HepG2 (cell line): ENCODE measurements at regions not wholly inside any gene's neighbourhood (a gene's known extent, or its start where the extent isn't known, plus 50 kb on each side); places are given as distances from the start of the nearest gene placed in this dataset.

Experiments
- ATAC-seq: fragments of 200-7000 bp; cut with Tn5 transposase; 3 replicates; pipeline ENCODE4 v1.9.1; 2020; ENCODE audit warnings: mild to moderate bottlenecking, moderate library complexity
- BruUV-seq: library from RNA; stranded (reverse); fragments of 400-500 nt; replicated peaks from 2 replicates; lab custom pipeline; 2021; lab: Mats Ljungman, UMichigan
- CTCF ChIA-PET: fragments of 300-600 bp; formaldehyde crosslinking; extraction: SDS; loops from one replicate; lab custom pipeline; 2021; ENCODE audit warnings: low total read pairs, inconsistent platforms, low intra/inter-chr PET ratio; lab: Yijun Ruan, JAX
- POLR2A ChIA-PET: fragments of 350-600 bp; sonication (Branson Sonifier 250); formaldehyde crosslinking; loops from one replicate; lab custom pipeline; 2020; ENCODE audit warnings: antibody characterized with exemption, inconsistent platforms; lab: Yijun Ruan, JAX
- DNase-seq: peaks from one replicate; pipeline ENCODE4 v3.0.0-alpha.2; 2015; ENCODE audit warnings: low spot score
- FAIRE-seq: peaks from 3 replicates; lab custom pipeline; 2011; peaks lifted over from hg19 to GRCh38; lab: Jason Lieb, UNC
- H2AFZ ChIP-seq: one replicate; pipeline ENCODE4 v1.6.1; 2011; ENCODE audit warnings: low read length, inconsistent platforms
- H3K27ac ChIP-seq: fragments of 300-600 bp; 3 replicates; pipeline ENCODE4 v1.8.0; 2011; ENCODE audit warnings: mixed run types, mild to moderate bottlenecking, mixed read lengths, low read length, inconsistent platforms; ENCODE audit not compliant: insufficient read depth; ENCODE audit errors: extremely low read length
- H3K27me3 ChIP-seq, 2 experiments: fragments of 200-600 bp in 1 of 2; 2 replicates in 1 of 2; 3 replicates in 1 of 2; pipeline versions ENCODE4 v1.6.0 to v1.8.0; 2011; ENCODE audit warnings: low read length in 2 of 2, mild to moderate bottlenecking in 2 of 2, moderate library complexity in 2 of 2, inconsistent platforms in 1 of 2; ENCODE audit not compliant: insufficient read depth in 2 of 2, control insufficient read depth in 1 of 2
- H3K36me3 ChIP-seq, 2 experiments: fragments of 200-600 bp in 1 of 2; replicated peaks in 1 of 2; 2 replicates in 1 of 2; 3 replicates in 1 of 2; pipeline versions ENCODE4 v1.5.1 to v1.8.0; 2011; ENCODE audit warnings: low read length in 2 of 2, inconsistent platforms in 1 of 2; ENCODE audit not compliant: insufficient read depth in 2 of 2, control insufficient read depth in 1 of 2
- H3K4me1 ChIP-seq: 2 replicates; pipeline ENCODE4 v1.5.1; 2012; ENCODE audit warnings: low read length, inconsistent platforms; ENCODE audit not compliant: insufficient read depth
- H3K4me2 ChIP-seq: 2 replicates; pipeline ENCODE4 v1.6.0; 2011; ENCODE audit warnings: low read depth, low read length, inconsistent platforms
- H3K4me3 ChIP-seq, 3 experiments: fragments of 200-600 bp in 1 of 3; sonication (generic), shearing (Covaris generic) in 1 of 3; replicated peaks in 1 of 3; 2 replicates each; pipeline ENCODE4 v1.5.1; 2011 to 2016; ENCODE audit warnings: low read length in 3 of 3, inconsistent platforms in 2 of 3, low read depth in 2 of 3, mild to moderate bottlenecking in 2 of 3, control low read depth in 1 of 3, mixed read lengths in 1 of 3; ENCODE audit not compliant: insufficient read depth in 1 of 3
- H3K79me2 ChIP-seq: one replicate; pipeline ENCODE4 v1.6.1; 2011; ENCODE audit warnings: low read length, inconsistent platforms; ENCODE audit not compliant: insufficient read depth
- H3K9ac ChIP-seq: 2 replicates; pipeline ENCODE4 v1.6.0; 2011; ENCODE audit warnings: mild to moderate bottlenecking, low read depth, low read length, inconsistent platforms; ENCODE audit not compliant: insufficient read depth
- H3K9me3 ChIP-seq: 2 replicates; pipeline ENCODE4 v1.5.1; 2012; ENCODE audit warnings: mild to moderate bottlenecking, low read length
- H4K20me1 ChIP-seq: 2 replicates; pipeline ENCODE4 v1.6.0; 2011; ENCODE audit warnings: inconsistent platforms, mild to moderate bottlenecking, low read length, moderate library complexity; ENCODE audit not compliant: insufficient read depth
- CEBPB ChIP-seq: IDR thresholded peaks from 2 replicates; pipeline ENCODE4 v1.6.1; 2011; ENCODE audit warnings: low read depth, low read length, improper control_type of control experiment, borderline replicate concordance
- DMTF1 ChIP-seq: sonication (generic); formaldehyde crosslinking; IDR thresholded peaks from 2 replicates; pipeline ENCODE4 v1.4.0; 2020; ENCODE audit warnings: mild to moderate bottlenecking, missing genetic modification reagents
- NFE2L2 ChIP-seq: fragments of 150-350 bp; IDR thresholded peaks from 2 replicates; pipeline ENCODE4 v1.6.1; 2014; ENCODE audit warnings: low read length
- SATB2 ChIP-seq: sonication (generic); formaldehyde crosslinking; IDR thresholded peaks from 2 replicates; pipeline ENCODE4 v1.5.0; 2020; ENCODE audit warnings: missing genetic modification reagents
- TOPORS ChIP-seq: sonication (generic); formaldehyde crosslinking; IDR thresholded peaks from 2 replicates; pipeline ENCODE4 v1.8.0; 2023; ENCODE audit warnings: mild to moderate bottlenecking, missing genetic modification reagents
- YY1 ChIP-seq: IDR thresholded peaks from 2 replicates; pipeline ENCODE4 v1.6.1; 2011; ENCODE audit warnings: low read length, low read depth, moderate library complexity, mild to moderate bottlenecking; ENCODE audit not compliant: insufficient read depth, insufficient replicate concordance
- ZNF121 ChIP-seq: sonication (generic); formaldehyde crosslinking; IDR thresholded peaks from 2 replicates; pipeline ENCODE4 v1.5.0; 2020; ENCODE audit warnings: mild to moderate bottlenecking, missing genetic modification reagents
- ZNF605 ChIP-seq: sonication (generic); formaldehyde crosslinking; IDR thresholded peaks from 2 replicates; pipeline ENCODE4 v1.8.0; 2022; ENCODE audit warnings: mild to moderate bottlenecking, missing genetic modification reagents
- ZNF776 ChIP-seq: sonication (generic); formaldehyde crosslinking; IDR thresholded peaks from 2 replicates; pipeline ENCODE4 v1.4.0; 2020; ENCODE audit warnings: mild to moderate bottlenecking, missing genetic modification reagents
- WGBS: methylation state at CpG from one replicate; pipeline ENCODE4 v1.1.6; 2017; ENCODE audit warnings: low lambda C conversion rate; 5-methylcytosine and 5-hydroxymethylcytosine counted together
- in situ Hi-C: cut with HindIII; loops from 2 replicates; pipeline ENCODE4 v1.10.0; 2017; ENCODE audit warnings: low pct_unique_long_range_greater_than_20kb; ENCODE audit not compliant: extremely low pct_ligation_motif_present
- intact Hi-C: fragments of 100-400 bp; cut with micrococcal nuclease; formaldehyde crosslinking; loops from one replicate; pipeline ENCODE4 v1.10.0; 2022; ENCODE audit not compliant: unreplicated experiment

GRCh38 chr6:26200918-26201721, 113.9 kb downstream of the HFE start:
- intact Hi-C loops (no loop called here), in situ Hi-C loops (loop anchor here (10.0 kb wide), 1 partner anchor 1634 kb away; a partner anchor contains a TSS)
- CTCF ChIA-PET: no interaction called here
- POLR2A ChIA-PET: no interaction called here
- H3K4me1 ChIP-seq: peaks cover 30% of the 10 kb centered on the region
- H3K9ac ChIP-seq: no peak overlapping the region
- TF ChIP-seq CEBPB (0 out of 2 replicates have a peak, but pooled peaks have one; percentile 5), ZNF605 (CRISPR knock-in tag) (no peak)
- no TSS peak for BruUV-seq
- no peaks in the 10 kb centered on the region for H3K36me3 ChIP-seq
- no peak overlapping the region for H3K4me2 ChIP-seq
- no peak overlapping the region for H2AFZ ChIP-seq
- peak overlapping the region; percentile 4 for H3K27ac ChIP-seq
- ATAC-seq (no peak), DNase-seq (no peak), FAIRE-seq (no peak)
- H3K79me2 ChIP-seq: peaks cover 9% of the 10 kb centered on the region
- H3K4me3 ChIP-seq: no peak overlapping the region
- H4K20me1 ChIP-seq: no peaks in the 10 kb centered on the region
- 96% methylated on average over 16 of the region's 16 CpGs for WGBS
- no peaks in the 10 kb centered on the region; a peak in 1 of 5 replicates for H3K27me3 ChIP-seq
- H3K9me3 ChIP-seq: no peaks in the 10 kb centered on the region

- Histone ChIP-seq H3K9ac (no peak overlapping the region), H3K4me1 (peaks cover 36% of the 10 kb centered on the region), H3K27me3 (no peaks in the 10 kb centered on the region; a peak in 1 of 5 replicates), H2AFZ (no peak overlapping the region), H3K36me3 (no peaks in the 10 kb centered on the region), H3K4me2 (no peak overlapping the region), H3K9me3 (no peaks in the 10 kb centered on the region), H3K79me2 (peaks cover 9% of the 10 kb centered on the region), H4K20me1 (no peaks in the 10 kb centered on the region), H3K27ac (no peak overlapping the region), H3K4me3 (no peak overlapping the region)
- in situ Hi-C loops (loop anchor here (10.0 kb wide), 1 partner anchor 1633 kb away; a partner anchor contains a TSS), intact Hi-C loops (no loop called here)
- ChIA-PET POLR2A (interaction anchor here (0.7 to 2.7 kb wide), 2 partner anchors 14 kb away, joined by 4 to 8 read pairs; a partner anchor contains a TSS), CTCF (no interaction called here)
- ATAC-seq: no peak
- DNase-seq: no peak
- WGBS: 94% methylated on average over 6 of the region's 6 CpGs
- BruUV-seq: no TSS peak
- no peak for FAIRE-seq
- TF ChIP-seq DMTF1 (no peak), SATB2 (no peak), YY1 (no peak), TOPORS (CRISPR knock-in tag) (no peak), NFE2L2 (no peak), ZNF121 (no peak), ZNF776 (CRISPR knock-in tag) (no peak), CEBPB (no peak)
Observed at GRCh38 chr6:26202201-26202611, 115.0 kb downstream of the HFE start.
